ENCODE measurements at regions not wholly inside any gene's neighbourhood (a gene's known extent, or its start where the extent isn't known, plus 50 kb on each side); places are given as distances from the start of the nearest gene placed in this dataset.

- TF ChIP-seq EZH2 (IDR thresholded peaks at IDR 0.05; ENCODE audit: low read length), result no peak
- TF ChIP-seq, protein P1, sequence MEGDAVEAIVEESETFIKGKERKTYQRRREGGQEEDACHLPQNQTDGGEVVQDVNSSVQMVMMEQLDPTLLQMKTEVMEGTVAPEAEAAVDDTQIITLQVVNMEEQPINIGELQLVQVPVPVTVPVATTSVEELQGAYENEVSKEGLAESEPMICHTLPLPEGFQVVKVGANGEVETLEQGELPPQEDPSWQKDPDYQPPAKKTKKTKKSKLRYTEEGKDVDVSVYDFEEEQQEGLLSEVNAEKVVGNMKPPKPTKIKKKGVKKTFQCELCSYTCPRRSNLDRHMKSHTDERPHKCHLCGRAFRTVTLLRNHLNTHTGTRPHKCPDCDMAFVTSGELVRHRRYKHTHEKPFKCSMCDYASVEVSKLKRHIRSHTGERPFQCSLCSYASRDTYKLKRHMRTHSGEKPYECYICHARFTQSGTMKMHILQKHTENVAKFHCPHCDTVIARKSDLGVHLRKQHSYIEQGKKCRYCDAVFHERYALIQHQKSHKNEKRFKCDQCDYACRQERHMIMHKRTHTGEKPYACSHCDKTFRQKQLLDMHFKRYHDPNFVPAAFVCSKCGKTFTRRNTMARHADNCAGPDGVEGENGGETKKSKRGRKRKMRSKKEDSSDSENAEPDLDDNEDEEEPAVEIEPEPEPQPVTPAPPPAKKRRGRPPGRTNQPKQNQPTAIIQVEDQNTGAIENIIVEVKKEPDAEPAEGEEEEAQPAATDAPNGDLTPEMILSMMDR (optimal IDR thresholded peaks at IDR 0.05 in 1 of 3, IDR thresholded peaks at IDR 0.05 in 1 of 3, conservative IDR thresholded peaks at IDR 0.05 in 1 of 3; ENCODE audit: extremely low read depth in 1 of 3, insufficient read depth in 2 of 3, low read length in 3 of 3), result no peak
- no peak overlapping the region for H3K4me2 ChIP-seq (ENCODE audit: control insufficient read depth, extremely low read depth, insufficient read depth, low read depth, low read length)
- H3K27me3 ChIP-seq (ENCODE audit: control insufficient read depth, extremely low read depth, insufficient read depth, low read length), result no peaks in the 10 kb centered on the region
- H3K9ac ChIP-seq (ENCODE audit: control insufficient read depth, extremely low read depth, insufficient read depth, low read length), result no peak overlapping the region
- DNase-seq (ENCODE audit: low read depth, low spot score) (no peak), FAIRE-seq (no peak)
- no peaks in the 10 kb centered on the region for H3K9me3 ChIP-seq (ENCODE audit: control insufficient read depth, low read depth, low read length)
- H3K9me1 ChIP-seq (ENCODE audit: control insufficient read depth, extremely low read depth, insufficient read depth, low read length), result no peaks in the 10 kb centered on the region
- H3K36me3 ChIP-seq (ENCODE audit: control insufficient read depth in 2 of 2, extremely low read depth in 1 of 2, insufficient read depth in 2 of 2, low read length in 2 of 2), result peaks cover 0 to 19% of the 10 kb centered on the region in 2 experiments
- H4K20me1 ChIP-seq (ENCODE audit: control insufficient read depth, extremely low read depth, insufficient read depth, low read length), result no peaks in the 10 kb centered on the region
- H3K4me1 ChIP-seq (ENCODE audit: control insufficient read depth, extremely low read depth, insufficient read depth, low read length), result peaks cover 3% of the 10 kb centered on the region
- no peak overlapping the region for H3K4me3 ChIP-seq (ENCODE audit: control insufficient read depth in 2 of 3, extremely low read depth in 1 of 3, insufficient read depth in 2 of 3, low read depth in 1 of 3, low read length in 3 of 3)
- dilution Hi-C loops (cut with MboI; ENCODE audit: extremely low pct_ligation_motif_present, low sequenced_read_pairs), result no loop called here
- H2AFZ ChIP-seq (ENCODE audit: control insufficient read depth, low read length), result no peak overlapping the region
- H3K27ac ChIP-seq (ENCODE audit: control insufficient read depth, insufficient read depth, low read length), result no peak overlapping the region
- H3K79me2 ChIP-seq (ENCODE audit: control insufficient read depth, insufficient read depth, low read length), result no peaks in the 10 kb centered on the region
Observed at GRCh38 chr17:64750891-64751677, 89.0 kb upstream of the SMURF2 start.

DNA sequence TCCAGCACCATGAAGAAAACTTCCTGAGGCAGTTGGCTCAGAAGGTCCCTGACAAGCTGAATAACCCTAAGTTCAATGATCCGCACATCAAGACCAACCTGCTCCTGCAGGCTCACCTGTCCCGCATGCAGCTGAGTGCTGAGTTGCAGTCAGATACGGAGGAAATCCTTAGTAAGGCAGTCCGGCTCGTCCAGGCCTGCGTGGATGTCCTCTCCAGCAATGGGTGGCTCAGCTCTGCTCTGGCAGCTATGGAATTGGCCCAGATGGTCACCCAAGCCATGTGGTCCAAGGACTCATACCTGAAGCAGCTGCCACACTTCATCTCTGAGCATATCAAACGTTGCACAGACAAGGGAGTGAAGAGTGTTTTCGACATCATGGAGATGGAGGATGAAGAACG, 88.4 kb upstream of the SMURF2 start:
- no peak overlapping the region for H3K4me3 ChIP-seq (ENCODE audit: control insufficient read depth in 2 of 3, extremely low read depth in 1 of 3, insufficient read depth in 2 of 3, low read depth in 1 of 3, low read length in 3 of 3)
- no peak overlapping the region for H3K27ac ChIP-seq (ENCODE audit: control insufficient read depth, insufficient read depth, low read length)
- H4K20me1 ChIP-seq (ENCODE audit: control insufficient read depth, extremely low read depth, insufficient read depth, low read length), result no peaks in the 10 kb centered on the region
- H3K9me1 ChIP-seq (ENCODE audit: control insufficient read depth, extremely low read depth, insufficient read depth, low read length), result no peaks in the 10 kb centered on the region
- dilution Hi-C loops (cut with MboI; ENCODE audit: extremely low pct_ligation_motif_present, low sequenced_read_pairs), result no loop called here
- no peaks in the 10 kb centered on the region for H3K27me3 ChIP-seq (ENCODE audit: control insufficient read depth, extremely low read depth, insufficient read depth, low read length)
- H3K4me1 ChIP-seq (ENCODE audit: control insufficient read depth, extremely low read depth, insufficient read depth, low read length), result peaks cover 3% of the 10 kb centered on the region
- no peaks in the 10 kb centered on the region for H3K9me3 ChIP-seq (ENCODE audit: control insufficient read depth, low read depth, low read length)
- no peak overlapping the region for H3K9ac ChIP-seq (ENCODE audit: control insufficient read depth, extremely low read depth, insufficient read depth, low read length)
- peaks cover 0 to 19% of the 10 kb centered on the region in 2 experiments for H3K36me3 ChIP-seq (ENCODE audit: control insufficient read depth in 2 of 2, extremely low read depth in 1 of 2, insufficient read depth in 2 of 2, low read length in 2 of 2)
- H3K4me2 ChIP-seq (ENCODE audit: control insufficient read depth, extremely low read depth, insufficient read depth, low read depth, low read length), result no peak overlapping the region
- DNase-seq (ENCODE audit: low read depth, low spot score) (no peak), FAIRE-seq (no peak)
- TF ChIP-seq, protein P1 (optimal IDR thresholded peaks at IDR 0.05 in 1 of 3, IDR thresholded peaks at IDR 0.05 in 1 of 3, conservative IDR thresholded peaks at IDR 0.05 in 1 of 3; ENCODE audit: extremely low read depth in 1 of 3, insufficient read depth in 2 of 3, low read length in 3 of 3), result no peak
- TF ChIP-seq EZH2 (IDR thresholded peaks at IDR 0.05; ENCODE audit: low read length), result no peak
- H3K79me2 ChIP-seq (ENCODE audit: control insufficient read depth, insufficient read depth, low read length), result no peaks in the 10 kb centered on the region
- H2AFZ ChIP-seq (ENCODE audit: control insufficient read depth, low read length), result no peak overlapping the region

Data from keratinocyte (primary cell).